Bronchial epithelial cell (primary cell): ENCODE measurements at regions not wholly inside any gene's neighbourhood (a gene's known extent, or its start where the extent isn't known, plus 50 kb on each side); places are given as distances from the start of the nearest gene placed in this dataset.

Source experiments
- DNase-seq: peaks from one replicate; pipeline ENCODE4 v3.0.0-alpha.2; 2010; ENCODE audit warnings: low read depth
- FAIRE-seq: peaks from 2 replicates; lab custom pipeline; 2011; peaks lifted over from hg19 to GRCh38; lab: Jason Lieb, UNC
- H3K27me3 ChIP-seq: 2 replicates; pipeline ENCODE4 v1.5.1; 2011; ENCODE audit warnings: low read length; ENCODE audit not compliant: control insufficient read depth, insufficient read depth
- H3K36me3 ChIP-seq: 2 replicates; pipeline ENCODE4 v1.5.1; 2011; ENCODE audit warnings: low read length; ENCODE audit not compliant: control insufficient read depth, insufficient read depth
- H3K4me3 ChIP-seq: 2 replicates; pipeline ENCODE4 v1.5.1; 2011; ENCODE audit warnings: mild to moderate bottlenecking, low read depth, low read length, control low read depth
- CTCF ChIP-seq: IDR thresholded peaks from 2 replicates; pipeline ENCODE4 v1.5.1; 2011; ENCODE audit warnings: mild to moderate bottlenecking, moderate library complexity, low read length, control low read depth, inconsistent platforms; ENCODE audit not compliant: insufficient read depth, severe bottlenecking

DNA sequence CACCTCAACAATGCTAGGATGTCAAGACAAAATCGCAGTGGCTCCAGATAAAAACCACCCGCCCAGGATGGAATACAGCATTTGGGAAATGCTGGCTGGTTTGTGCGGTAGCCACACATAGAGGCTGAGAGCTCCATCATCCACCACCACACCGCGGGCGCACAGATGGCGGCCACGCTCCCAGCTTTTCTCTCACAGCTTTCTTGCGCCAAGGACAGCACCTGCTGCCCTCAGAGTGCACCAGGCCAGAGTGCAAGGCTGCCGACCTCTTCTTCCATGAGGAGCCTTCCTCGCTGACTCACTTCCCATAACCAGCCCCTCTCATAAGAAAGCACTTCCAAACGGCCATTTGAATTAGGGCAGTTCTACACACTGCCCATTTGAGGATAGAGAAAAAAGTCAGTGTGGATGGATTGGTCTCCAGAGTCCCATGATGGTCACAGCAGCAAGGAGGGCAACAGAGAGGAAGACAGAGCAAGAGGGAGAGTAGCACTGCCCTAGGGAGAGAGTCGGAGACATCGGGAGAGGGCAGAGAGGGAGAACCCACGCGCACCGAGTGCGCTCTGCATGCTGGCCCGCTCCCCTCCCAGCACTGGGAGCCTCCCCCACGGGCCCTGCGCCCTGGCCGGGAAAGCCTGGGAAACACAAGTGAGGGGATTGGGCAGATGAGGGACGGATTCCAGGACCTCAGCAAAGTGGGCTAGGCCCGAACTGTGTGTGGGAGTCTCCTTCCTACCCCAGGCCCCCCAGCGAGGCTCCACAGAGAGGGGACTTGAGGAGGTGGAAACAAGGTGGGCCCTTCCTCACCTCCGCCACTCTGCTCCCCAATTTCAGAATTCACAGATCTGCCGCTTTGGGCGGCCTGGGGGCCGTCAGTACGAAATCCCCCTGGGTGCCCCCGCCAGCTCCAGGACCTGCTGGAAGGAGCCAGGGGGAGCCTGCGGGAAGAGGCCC, 156.9 kb downstream of the USP12 start:
- no peak for FAIRE-seq
- Histone ChIP-seq H3K36me3 (no peaks in the 10 kb centered on the region), H3K27me3 (no peaks in the 10 kb centered on the region), H3K4me3 (no peak overlapping the region)
- no peak for DNase-seq
- TF ChIP-seq CTCF = no peak

DNA sequence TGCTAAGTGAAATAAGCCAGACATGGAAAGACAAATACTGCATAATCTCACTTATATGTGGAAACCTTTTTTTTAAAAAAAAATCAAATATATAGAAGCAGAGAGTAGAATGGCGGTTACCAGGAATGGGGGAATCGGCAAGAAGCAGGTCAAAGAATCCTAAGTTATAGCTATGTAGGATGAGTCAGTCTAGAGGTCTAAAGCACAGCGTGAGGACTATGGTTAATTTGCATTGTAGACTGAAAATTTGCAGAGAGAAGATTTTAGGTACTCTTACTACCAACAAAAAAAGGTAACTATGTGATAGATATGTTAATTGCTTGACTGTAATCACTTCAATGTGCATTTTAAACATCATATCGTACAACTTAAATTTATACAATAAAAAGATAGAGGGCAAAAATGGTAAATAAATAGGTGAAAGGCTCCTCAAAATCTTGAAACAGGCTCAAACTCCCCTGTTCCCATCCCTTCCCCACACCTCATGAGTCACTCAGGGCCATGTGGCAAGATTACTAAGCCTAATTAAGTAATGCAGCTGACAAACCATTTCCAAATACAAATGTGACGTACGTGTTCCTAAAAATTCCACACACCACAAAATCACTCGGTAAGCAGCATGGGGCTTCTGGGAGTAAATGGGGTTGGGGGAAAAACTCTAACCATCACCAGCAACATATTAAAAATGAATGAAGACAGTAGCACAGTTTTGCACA, 159.0 kb downstream of the USP12 start:
- FAIRE-seq = no peak
- TF ChIP-seq CTCF = no peak

GRCh38 chr13:27011661-27012060, 159.9 kb downstream of the USP12 start:
- H3K4me3 ChIP-seq = no peak overlapping the region
- no peak for TF ChIP-seq CTCF
- H3K27me3 ChIP-seq = peaks cover 3% of the 10 kb centered on the region
- no peaks in the 10 kb centered on the region for H3K36me3 ChIP-seq
- FAIRE-seq (no peak), DNase-seq (no peak)

More for the DNA sequence above, 159.0 kb downstream of the USP12 start:
- peak; percentile 89 for DNase-seq
- H3K27me3 ChIP-seq = no peaks in the 10 kb centered on the region
- H3K36me3 ChIP-seq = no peaks in the 10 kb centered on the region
- no peak overlapping the region for H3K4me3 ChIP-seq

DNA sequence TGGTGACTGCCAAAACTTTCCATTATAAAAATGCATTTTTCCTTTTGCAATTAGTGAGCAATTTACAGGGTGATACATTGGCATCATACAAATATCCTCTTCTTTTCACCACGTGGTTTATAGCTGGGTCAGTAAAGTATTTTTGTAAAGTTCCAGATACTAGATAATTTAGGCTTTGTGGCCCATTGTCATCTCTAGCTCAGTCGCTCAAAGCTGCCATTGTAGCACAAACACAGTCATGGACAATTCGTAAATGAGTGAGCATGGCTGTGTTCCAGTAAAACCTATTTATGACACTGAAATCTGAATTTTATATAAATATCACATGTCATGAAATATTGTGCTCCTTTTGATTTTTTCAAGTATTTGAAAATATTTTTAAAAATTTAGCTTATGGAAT, 162.9 kb downstream of the USP12 start:
- Histone ChIP-seq H3K36me3 (no peaks in the 10 kb centered on the region), H3K27me3 (peaks cover 6% of the 10 kb centered on the region), H3K4me3 (no peak overlapping the region)
- DNase-seq (no peak), FAIRE-seq (no peak)
- no peak for TF ChIP-seq CTCF

DNA sequence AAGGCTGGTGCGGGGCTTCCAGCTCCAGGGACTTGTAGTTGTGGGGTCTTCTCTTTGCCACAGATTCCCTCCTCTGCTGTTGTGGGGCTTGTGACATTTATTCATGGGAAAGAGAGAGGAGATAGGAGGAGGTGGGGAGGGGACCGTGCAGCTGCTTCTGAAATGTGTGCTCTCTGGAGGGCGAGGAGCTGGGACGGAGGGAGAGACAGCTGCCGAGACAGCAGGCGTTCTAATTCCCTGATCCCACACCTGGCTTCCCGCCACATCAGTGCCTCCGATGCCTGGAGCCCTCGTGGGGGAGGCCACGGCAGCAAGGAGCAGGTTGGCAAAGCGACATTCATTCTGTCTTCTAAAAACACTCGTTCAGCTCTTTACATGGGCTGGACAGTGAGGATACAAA, 164.4 kb downstream of the USP12 start:
- H3K36me3 ChIP-seq = no peaks in the 10 kb centered on the region
- TF ChIP-seq CTCF = no peak
- no peak overlapping the region for H3K4me3 ChIP-seq
- peaks cover 6% of the 10 kb centered on the region for H3K27me3 ChIP-seq
- FAIRE-seq (no peak), DNase-seq (no peak)
